HEK293 (cell line): ENCODE measurements at regions not wholly inside any gene's neighbourhood (a gene's known extent, or its start where the extent isn't known, plus 50 kb on each side); places are given as distances from the start of the nearest gene placed in this dataset.

Experiments used
- CTCF ChIA-PET: fragments of 350-600 bp; formaldehyde crosslinking; extraction: SDS; loops from one replicate; lab custom pipeline; 2021; ENCODE audit warnings: antibody characterized with exemption; lab: Yijun Ruan, JAX
- POLR2A ChIA-PET: fragments of 300-600 bp; formaldehyde crosslinking; extraction: SDS; loops from one replicate; lab custom pipeline; 2020; ENCODE audit warnings: antibody characterized with exemption, inconsistent platforms; lab: Yijun Ruan, JAX
- H3K27ac ChIP-seq: fragments of 200-500 bp; sonication (Bioruptor generic); 2 replicates; pipeline ENCODE4 v1.5.1; 2014; ENCODE audit warnings: low read depth, low read length, control low read depth, inconsistent platforms; ENCODE audit errors: extremely low read depth
- H3K36me3 ChIP-seq, 2 experiments: fragments of 200-500 bp in 1 of 2; sonication (Bioruptor generic) in 1 of 2; 1 replicate in 1 of 2; 2 replicates in 1 of 2; pipeline ENCODE4 v1.5.1; 2014 to 2017; ENCODE audit warnings: inconsistent platforms in 2 of 2, low read length in 2 of 2; ENCODE audit not compliant: control insufficient read depth in 2 of 2, insufficient read depth in 1 of 2
- H3K4me1 ChIP-seq: fragments of 200-500 bp; sonication (Bioruptor generic); 2 replicates; pipeline ENCODE4 v1.5.1; 2014; ENCODE audit warnings: mild to moderate bottlenecking, low read length, inconsistent platforms; ENCODE audit not compliant: control insufficient read depth, insufficient read depth
- H3K4me3 ChIP-seq: 2 replicates; pipeline ENCODE4 v1.5.1; 2011; ENCODE audit warnings: low read depth, mild to moderate bottlenecking, control low read depth, low read length, moderate library complexity
- H3K9me3 ChIP-seq: fragments of 200-500 bp; sonication (Bioruptor generic); 2 replicates; pipeline ENCODE4 v1.5.1; 2014; ENCODE audit warnings: low read depth, low read length, inconsistent platforms; ENCODE audit not compliant: control insufficient read depth, insufficient read depth
- AEBP2 ChIP-seq: fragments of 450-650 bp; formaldehyde crosslinking; IDR thresholded peaks from 2 replicates; pipeline ENCODE4 v1.5.1; 2016; ENCODE audit warnings: missing biosample characterization, missing genetic modification characterization, borderline replicate concordance
- GLI2 ChIP-seq: fragments of 450-650 bp; formaldehyde crosslinking; IDR thresholded peaks from 2 replicates; pipeline ENCODE4; 2017; ENCODE audit warnings: missing biosample characterization, missing genetic modification characterization, low read depth, borderline replicate concordance
- HIC1 ChIP-seq: fragments of 450-650 bp; formaldehyde crosslinking; IDR thresholded peaks from 2 replicates; pipeline ENCODE4 v1.5.1; 2016; ENCODE audit warnings: missing biosample characterization, missing genetic modification characterization
- HOXC10 ChIP-seq: sonication (generic); formaldehyde crosslinking; IDR thresholded peaks from 2 replicates; pipeline ENCODE4 v1.8.1; 2023; ENCODE audit warnings: mild to moderate bottlenecking, missing genetic modification reagents
- IKZF3 ChIP-seq: fragments of 450-650 bp; IDR thresholded peaks from 2 replicates; pipeline ENCODE4 v1.5.0; 2018; ENCODE audit warnings: missing biosample characterization, mild to moderate bottlenecking, missing genetic modification characterization, moderate library complexity
- MYNN ChIP-seq: fragments of 450-650 bp; formaldehyde crosslinking; IDR thresholded peaks from 2 replicates; pipeline ENCODE4 v1.5.1; 2016; ENCODE audit warnings: missing biosample characterization, missing genetic modification characterization, borderline replicate concordance
- OSR2 ChIP-seq: fragments of 450-650 bp; formaldehyde crosslinking; IDR thresholded peaks from 2 replicates; pipeline ENCODE4 v1.5.1; 2016; ENCODE audit warnings: missing biosample characterization, missing genetic modification characterization
- PRDM4 ChIP-seq: fragments of 450-650 bp; formaldehyde crosslinking; IDR thresholded peaks from 2 replicates; pipeline ENCODE4 v1.5.1; 2017; ENCODE audit warnings: missing biosample characterization, missing genetic modification characterization
- YY2 ChIP-seq: fragments of 450-650 bp; formaldehyde crosslinking; IDR thresholded peaks from 2 replicates; pipeline ENCODE4 v1.5.1; 2016; ENCODE audit warnings: missing biosample characterization, missing genetic modification characterization
- ZBTB17 ChIP-seq: fragments of 450-650 bp; formaldehyde crosslinking; IDR thresholded peaks from 2 replicates; pipeline ENCODE4 v1.5.1; 2016; ENCODE audit warnings: missing biosample characterization, missing genetic modification characterization
- ZBTB7A ChIP-seq: fragments of 450-650 bp; formaldehyde crosslinking; IDR thresholded peaks from 2 replicates; pipeline ENCODE4 v1.5.1; 2016; ENCODE audit warnings: low read depth, missing biosample characterization, missing genetic modification characterization
- ZNF10 ChIP-seq: fragments of 450-650 bp; formaldehyde crosslinking; IDR thresholded peaks from 2 replicates; pipeline ENCODE4 v1.5.1; 2017; ENCODE audit warnings: missing biosample characterization, missing genetic modification characterization
- ZNF146 ChIP-seq: fragments of 450-650 bp; formaldehyde crosslinking; IDR thresholded peaks from 2 replicates; pipeline ENCODE4 v1.5.1; 2016; ENCODE audit warnings: missing biosample characterization, missing genetic modification characterization
- ZNF18 ChIP-seq: fragments of 450-650 bp; formaldehyde crosslinking; IDR thresholded peaks from 2 replicates; pipeline ENCODE4 v1.5.1; 2016; ENCODE audit warnings: missing biosample characterization, missing genetic modification characterization
- ZNF211 ChIP-seq: fragments of 450-650 bp; formaldehyde crosslinking; IDR thresholded peaks from 2 replicates; pipeline ENCODE4 v1.5.1; 2016; ENCODE audit warnings: low read depth, missing biosample characterization, missing genetic modification characterization
- ZNF362 ChIP-seq: fragments of 450-650 bp; formaldehyde crosslinking; IDR thresholded peaks from 2 replicates; pipeline ENCODE4 v1.5.1; 2016; ENCODE audit warnings: missing biosample characterization, missing genetic modification characterization
- ZNF433 ChIP-seq: fragments of 450-650 bp; formaldehyde crosslinking; IDR thresholded peaks from 2 replicates; pipeline ENCODE4 v1.5.1; 2016; ENCODE audit warnings: missing biosample characterization, missing genetic modification characterization, low read depth
- ZNF501 ChIP-seq: fragments of 450-650 bp; formaldehyde crosslinking; IDR thresholded peaks from 2 replicates; pipeline ENCODE4 v1.5.1; 2016; ENCODE audit warnings: missing biosample characterization, missing genetic modification characterization
- ZNF555 ChIP-seq: fragments of 450-650 bp; formaldehyde crosslinking; conservative IDR thresholded peaks from 2 replicates; pipeline ENCODE4 v1.5.1; 2017; ENCODE audit warnings: missing biosample characterization, mild to moderate bottlenecking, missing genetic modification characterization, inconsistent platforms
- ZNF610 ChIP-seq: fragments of 450-650 bp; formaldehyde crosslinking; IDR thresholded peaks from 2 replicates; pipeline ENCODE4 v1.5.1; 2016; ENCODE audit warnings: missing biosample characterization, missing genetic modification characterization, borderline replicate concordance
- ZNF639 ChIP-seq: fragments of 450-650 bp; formaldehyde crosslinking; IDR thresholded peaks from 2 replicates; pipeline ENCODE4 v1.5.1; 2016; ENCODE audit warnings: missing biosample characterization, missing genetic modification characterization
- ZNF654 ChIP-seq: fragments of 450-650 bp; formaldehyde crosslinking; IDR thresholded peaks from 2 replicates; pipeline ENCODE4 v1.5.1; 2016; ENCODE audit warnings: low read depth, missing biosample characterization, missing genetic modification characterization
- ZNF704 ChIP-seq: fragments of 450-650 bp; formaldehyde crosslinking; IDR thresholded peaks from 2 replicates; pipeline ENCODE4 v1.5.1; 2016; ENCODE audit warnings: missing biosample characterization, missing genetic modification characterization
- ZNF792 ChIP-seq: fragments of 450-650 bp; formaldehyde crosslinking; IDR thresholded peaks from 2 replicates; pipeline ENCODE4 v1.5.1; 2016; ENCODE audit warnings: missing biosample characterization, missing genetic modification characterization

GRCh38 chr10:118455181-118455695, 113.1 kb upstream of the FAM204A start:
- Histone ChIP-seq H3K4me1 (0 out of 2 replicates have a peak, but pooled peaks cover 3% of the 10 kb centered on the region), H3K9me3 (no peaks in the 10 kb centered on the region), H3K27ac (no peak overlapping the region), H3K4me3 (no peak overlapping the region), H3K36me3 (no peaks in the 10 kb centered on the region)
- ChIA-PET POLR2A (no interaction called here), CTCF (interaction anchor here (0.7 kb wide), 1 partner anchor 118 kb away, joined by 3 read pairs; no protein-coding TSS in a partner anchor)
- TF ChIP-seq ZBTB17 (tag by site-specific recombination), result no peak
- TF ChIP-seq ZNF501, result no peak
- no peak for TF ChIP-seq AEBP2 (tag by site-specific recombination)
- TF ChIP-seq ZNF654 (tag by site-specific recombination), result no peak
- TF ChIP-seq ZNF211, result no peak
- TF ChIP-seq ZBTB7A (tag by site-specific recombination), result no peak
- no peak for TF ChIP-seq ZNF18 (tag by site-specific recombination)
- no peak for TF ChIP-seq ZNF146 (tag by site-specific recombination)
- no peak for TF ChIP-seq GLI2
- no peak for TF ChIP-seq IKZF3 (tag by site-specific recombination)
- TF ChIP-seq ZNF704, result no peak
- no peak for TF ChIP-seq ZNF362
- TF ChIP-seq ZNF639 (tag by site-specific recombination), result no peak
- no peak for TF ChIP-seq HIC1
- no peak for TF ChIP-seq YY2 (tag by site-specific recombination)
- no peak for TF ChIP-seq ZNF610 (tag by site-specific recombination)

- ChIA-PET POLR2A (interaction anchor here (0.6 kb wide), 1 partner anchor 649 kb away, joined by 3 read pairs; no protein-coding TSS in a partner anchor), CTCF (interaction anchor here (0.7 to 1.1 kb wide), 4 partner anchors 15 to 794 kb away, joined by 3 to 4 read pairs (median 4); no protein-coding TSS in a partner anchor)
- Histone ChIP-seq H3K9me3 (no peaks in the 10 kb centered on the region), H3K36me3 (no peaks in the 10 kb centered on the region), H3K4me1 (0 out of 2 replicates have a peak, but pooled peaks cover 2% of the 10 kb centered on the region), H3K4me3 (no peak overlapping the region), H3K27ac (no peak overlapping the region)
- TF ChIP-seq ZNF792 (tag by site-specific recombination) (no peak), ZBTB7A (tag by site-specific recombination) (no peak), PRDM4 (tag by site-specific recombination) (no peak), IKZF3 (tag by site-specific recombination) (no peak), MYNN (no peak), ZNF555 (tag by site-specific recombination) (no peak), ZNF10 (tag by site-specific recombination) (no peak), HOXC10 (CRISPR knock-in tag) (no peak), OSR2 (tag by site-specific recombination) (no peak), ZNF433 (tag by site-specific recombination) (no peak)
Measured at GRCh38 chr10:118454211-118454610, 112.1 kb upstream of the FAM204A start.
